ENCODE measurements at regions not wholly inside any gene's neighbourhood (a gene's known extent, or its start where the extent isn't known, plus 50 kb on each side); places are given as distances from the start of the nearest gene placed in this dataset.

GRCh38 chr15:29913528-29914135 is 91.4 kb upstream of the TJP1 start:
- no peak for DNase-seq

GRCh38 chr15:29911705-29912104 is 89.4 kb upstream of the TJP1 start:
- no peak for DNase-seq

GRCh38 chr15:29910068-29910467 is 87.8 kb upstream of the TJP1 start:
- no peak for DNase-seq

GRCh38 chr15:29904757-29905417 is 82.6 kb upstream of the TJP1 start:
- DNase-seq = no peak

- no peak for DNase-seq
Observed at GRCh38 chr15:29903785-29904464, 81.7 kb upstream of the TJP1 start.

GRCh38 chr15:29903028-29903427 is 80.8 kb upstream of the TJP1 start:
- DNase-seq = no peak

GRCh38 chr15:29900237-29901189 is 78.2 kb upstream of the TJP1 start:
- DNase-seq = no peak

GRCh38 chr15:29896062-29896461 is 73.8 kb upstream of the TJP1 start:
- no peak for DNase-seq

GRCh38 chr15:29891096-29891457 is 68.8 kb upstream of the TJP1 start:
- no peak for DNase-seq

- no peak for DNase-seq
Observed at GRCh38 chr15:29890336-29891095, 68.2 kb upstream of the TJP1 start.

GRCh38 chr15:29889542-29890329 is 67.5 kb upstream of the TJP1 start:
- no peak for DNase-seq

GRCh38 chr15:29888646-29889045 is 66.4 kb upstream of the TJP1 start:
- DNase-seq = no peak

- no peak for DNase-seq
Observed at GRCh38 chr15:29887721-29888120, 65.5 kb upstream of the TJP1 start.

GRCh38 chr15:29885183-29885582 is 62.9 kb upstream of the TJP1 start:
- DNase-seq = no peak

GRCh38 chr15:29883126-29883525 is 60.9 kb upstream of the TJP1 start:
- DNase-seq = no peak

- no peak for DNase-seq
Observed at GRCh38 chr15:29880886-29881285, 58.6 kb upstream of the TJP1 start.

- DNase-seq = no peak
Observed at GRCh38 chr15:29880341-29880740, 58.1 kb upstream of the TJP1 start.

GRCh38 chr15:29874977-29875376 is 52.7 kb upstream of the TJP1 start:
- peak; percentile 18 for DNase-seq

GRCh38 chr15:29873947-29874411 is 51.7 kb upstream of the TJP1 start:
- no peak for DNase-seq

GRCh38 chr15:29873264-29873663 is 51.0 kb upstream of the TJP1 start:
- DNase-seq = no peak

GRCh38 chr15:29872716-29873115 is 50.4 kb upstream of the TJP1 start:
- no peak for DNase-seq
